ENCODE measurements at regions not wholly inside any gene's neighbourhood (a gene's known extent, or its start where the extent isn't known, plus 50 kb on each side); places are given as distances from the start of the nearest gene placed in this dataset.

- no peak for DNase-seq (ENCODE audit: extremely low spot score)
- no peak for TF ChIP-seq FOXA1 (IDR thresholded peaks at IDR 0.05)
- TF ChIP-seq SP1 (IDR thresholded peaks at IDR 0.05): no peak
- no peak for TF ChIP-seq L3MBTL2 (conservative IDR thresholded peaks at IDR 0.05)
- TF ChIP-seq CTBP1 (IDR thresholded peaks at IDR 0.05; ENCODE audit: borderline replicate concordance): no peak
- no peak for TF ChIP-seq FOXM1 (IDR thresholded peaks at IDR 0.05; ENCODE audit: borderline replicate concordance)
- no peak for TF ChIP-seq SUZ12 (IDR thresholded peaks at IDR 0.05)
- TF ChIP-seq TARDBP (IDR thresholded peaks at IDR 0.05): no peak
- TF ChIP-seq ZNF384 (IDR thresholded peaks at IDR 0.05): no peak
- TF ChIP-seq FOXK2 (IDR thresholded peaks at IDR 0.05): no peak
- no peak for TF ChIP-seq PKNOX1 (IDR thresholded peaks at IDR 0.05)
- no peak for TF ChIP-seq LEF1 (IDR thresholded peaks at IDR 0.05; ENCODE audit: borderline replicate concordance)
- TF ChIP-seq ARNT (IDR thresholded peaks at IDR 0.05): no peak
- no peak for TF ChIP-seq NFRKB (IDR thresholded peaks at IDR 0.05)
- TF ChIP-seq ELF4 (IDR thresholded peaks at IDR 0.05): no peak
- TF ChIP-seq BHLHE40 (IDR thresholded peaks at IDR 0.05; ENCODE audit: borderline replicate concordance): no peak
- no peak for TF ChIP-seq HDGF (IDR thresholded peaks at IDR 0.05; ENCODE audit: borderline replicate concordance)
Observed at GRCh38 chr2:188884517-188884916, 89.7 kb upstream of the COL3A1 start.

GRCh38 chr2:188889187-188889586 is 85.0 kb upstream of the COL3A1 start:
- ChIA-PET CTCF (no interaction called here), POLR2A (no interaction called here)
- no peak for DNase-seq (ENCODE audit: extremely low spot score)
- no peak for TF ChIP-seq FOXA1 (IDR thresholded peaks at IDR 0.05)
- no peak for TF ChIP-seq TARDBP (IDR thresholded peaks at IDR 0.05)
- TF ChIP-seq CTBP1 (IDR thresholded peaks at IDR 0.05; ENCODE audit: borderline replicate concordance): no peak
- no peak for TF ChIP-seq PKNOX1 (IDR thresholded peaks at IDR 0.05)
- TF ChIP-seq NFRKB (IDR thresholded peaks at IDR 0.05): no peak
- TF ChIP-seq ZNF384 (IDR thresholded peaks at IDR 0.05): no peak
- no peak for TF ChIP-seq LEF1 (IDR thresholded peaks at IDR 0.05; ENCODE audit: borderline replicate concordance)
- no peak for TF ChIP-seq ARNT (IDR thresholded peaks at IDR 0.05)
- no peak for TF ChIP-seq L3MBTL2 (conservative IDR thresholded peaks at IDR 0.05)
- no peak for TF ChIP-seq FOXK2 (IDR thresholded peaks at IDR 0.05)
- no peak for TF ChIP-seq HDGF (IDR thresholded peaks at IDR 0.05; ENCODE audit: borderline replicate concordance)
- no peak for TF ChIP-seq SP1 (IDR thresholded peaks at IDR 0.05)
- TF ChIP-seq ELF4 (IDR thresholded peaks at IDR 0.05): no peak

More at GRCh38 chr2:188884517-188884916, 89.7 kb upstream of the COL3A1 start:
- ChIA-PET POLR2A (no interaction called here), CTCF (no interaction called here)

- CTCF ChIA-PET: interaction anchor here (0.6 kb wide), 1 partner anchor 523 kb away, joined by 3 read pairs; no protein-coding TSS in a partner anchor
- POLR2A ChIA-PET: no interaction called here
- TF ChIP-seq BHLHE40 (IDR thresholded peaks at IDR 0.05; ENCODE audit: borderline replicate concordance): no peak
- no peak for TF ChIP-seq FOXM1 (IDR thresholded peaks at IDR 0.05; ENCODE audit: borderline replicate concordance)
- no peak for TF ChIP-seq HDGF (IDR thresholded peaks at IDR 0.05; ENCODE audit: borderline replicate concordance)
- no peak for TF ChIP-seq NFRKB (IDR thresholded peaks at IDR 0.05)
- TF ChIP-seq LEF1 (IDR thresholded peaks at IDR 0.05; ENCODE audit: borderline replicate concordance): no peak
- TF ChIP-seq L3MBTL2 (conservative IDR thresholded peaks at IDR 0.05): no peak
- TF ChIP-seq TARDBP (IDR thresholded peaks at IDR 0.05): no peak
- no peak for TF ChIP-seq FOXA1 (IDR thresholded peaks at IDR 0.05)
- TF ChIP-seq ZNF384 (IDR thresholded peaks at IDR 0.05): no peak
- TF ChIP-seq SP1 (IDR thresholded peaks at IDR 0.05): no peak
- TF ChIP-seq CTBP1 (IDR thresholded peaks at IDR 0.05; ENCODE audit: borderline replicate concordance): no peak
- no peak for TF ChIP-seq SUZ12 (IDR thresholded peaks at IDR 0.05)
- no peak for TF ChIP-seq ARNT (IDR thresholded peaks at IDR 0.05)
- TF ChIP-seq PKNOX1 (IDR thresholded peaks at IDR 0.05): no peak
- TF ChIP-seq FOXK2 (IDR thresholded peaks at IDR 0.05): no peak
- no peak for TF ChIP-seq ELF4 (IDR thresholded peaks at IDR 0.05)
- no peak for DNase-seq (ENCODE audit: extremely low spot score)
Observed at GRCh38 chr2:188890755-188891154, 83.4 kb upstream of the COL3A1 start.

GRCh38 chr2:188892636-188893035 is 81.5 kb upstream of the COL3A1 start:
- CTCF ChIA-PET: interaction anchor here (0.6 kb wide), 1 partner anchor 86 kb away, joined by 3 read pairs; no protein-coding TSS in a partner anchor
- TF ChIP-seq TARDBP (IDR thresholded peaks at IDR 0.05) (no peak), L3MBTL2 (conservative IDR thresholded peaks at IDR 0.05) (no peak), FOXM1 (IDR thresholded peaks at IDR 0.05; ENCODE audit: borderline replicate concordance) (no peak), NFRKB (IDR thresholded peaks at IDR 0.05) (no peak), HDGF (IDR thresholded peaks at IDR 0.05; ENCODE audit: borderline replicate concordance) (no peak), FOXK2 (IDR thresholded peaks at IDR 0.05) (no peak), BHLHE40 (IDR thresholded peaks at IDR 0.05; ENCODE audit: borderline replicate concordance) (no peak), ZNF384 (IDR thresholded peaks at IDR 0.05) (no peak), ELF4 (IDR thresholded peaks at IDR 0.05) (no peak), FOXA1 (IDR thresholded peaks at IDR 0.05) (no peak), PKNOX1 (IDR thresholded peaks at IDR 0.05) (no peak), CTBP1 (IDR thresholded peaks at IDR 0.05; ENCODE audit: borderline replicate concordance) (no peak), SP1 (IDR thresholded peaks at IDR 0.05) (no peak)
- no peak for DNase-seq (ENCODE audit: extremely low spot score)
- POLR2A ChIA-PET: no interaction called here

- no peak for DNase-seq (ENCODE audit: extremely low spot score)
Observed at GRCh38 chr2:188893972-188894371, 80.2 kb upstream of the COL3A1 start.

More at GRCh38 chr2:188893972-188894371, 80.2 kb upstream of the COL3A1 start:
- TF ChIP-seq ZNF384 (IDR thresholded peaks at IDR 0.05): no peak
- no peak for TF ChIP-seq FOXK2 (IDR thresholded peaks at IDR 0.05)
- TF ChIP-seq CTBP1 (IDR thresholded peaks at IDR 0.05; ENCODE audit: borderline replicate concordance): no peak
- no peak for TF ChIP-seq NFRKB (IDR thresholded peaks at IDR 0.05)
- no peak for TF ChIP-seq SUZ12 (IDR thresholded peaks at IDR 0.05)
- TF ChIP-seq ELF4 (IDR thresholded peaks at IDR 0.05): no peak
- no peak for TF ChIP-seq SP1 (IDR thresholded peaks at IDR 0.05)
- TF ChIP-seq HDGF (IDR thresholded peaks at IDR 0.05; ENCODE audit: borderline replicate concordance): no peak
- TF ChIP-seq LEF1 (IDR thresholded peaks at IDR 0.05; ENCODE audit: borderline replicate concordance): no peak
- TF ChIP-seq L3MBTL2 (conservative IDR thresholded peaks at IDR 0.05): no peak
- TF ChIP-seq TARDBP (IDR thresholded peaks at IDR 0.05): no peak
- TF ChIP-seq FOXA1 (IDR thresholded peaks at IDR 0.05): no peak
- no peak for TF ChIP-seq PKNOX1 (IDR thresholded peaks at IDR 0.05)
- no peak for TF ChIP-seq BHLHE40 (IDR thresholded peaks at IDR 0.05; ENCODE audit: borderline replicate concordance)
- POLR2A ChIA-PET: no interaction called here
- CTCF ChIA-PET: no interaction called here

Data from HEK293T (cell line).